ENCODE measurements at regions not wholly inside any gene's neighbourhood (a gene's known extent, or its start where the extent isn't known, plus 50 kb on each side); places are given as distances from the start of the nearest gene placed in this dataset.

- TF ChIP-seq, protein P1, sequence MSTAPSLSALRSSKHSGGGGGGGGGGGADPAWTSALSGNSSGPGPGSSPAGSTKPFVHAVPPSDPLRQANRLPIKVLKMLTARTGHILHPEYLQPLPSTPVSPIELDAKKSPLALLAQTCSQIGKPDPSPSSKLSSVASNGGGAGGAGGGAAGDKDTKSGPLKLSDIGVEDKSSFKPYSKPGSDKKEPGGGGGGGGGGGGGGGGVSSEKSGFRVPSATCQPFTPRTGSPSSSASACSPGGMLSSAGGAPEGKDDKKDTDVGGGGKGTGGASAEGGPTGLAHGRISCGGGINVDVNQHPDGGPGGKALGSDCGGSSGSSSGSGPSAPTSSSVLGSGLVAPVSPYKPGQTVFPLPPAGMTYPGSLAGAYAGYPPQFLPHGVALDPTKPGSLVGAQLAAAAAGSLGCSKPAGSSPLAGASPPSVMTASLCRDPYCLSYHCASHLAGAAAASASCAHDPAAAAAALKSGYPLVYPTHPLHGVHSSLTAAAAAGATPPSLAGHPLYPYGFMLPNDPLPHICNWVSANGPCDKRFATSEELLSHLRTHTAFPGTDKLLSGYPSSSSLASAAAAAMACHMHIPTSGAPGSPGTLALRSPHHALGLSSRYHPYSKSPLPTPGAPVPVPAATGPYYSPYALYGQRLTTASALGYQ (CRISPR knock-in tag; IDR thresholded peaks at IDR 0.05) = peak; percentile 79
- TF ChIP-seq SRF (IDR thresholded peaks at IDR 0.05; ENCODE audit: low read depth, low read length) (0 out of 2 replicates have a peak, but pooled peaks have one; percentile 30), CENPX (CRISPR knock-in tag; IDR thresholded peaks at IDR 0.05) (no peak), JDP2 (CRISPR knock-in tag; IDR thresholded peaks at IDR 0.05; ENCODE audit: borderline replicate concordance) (no peak), ZFP1 (CRISPR knock-in tag; IDR thresholded peaks at IDR 0.05) (peak; percentile 87), HDAC2 (CRISPR knock-in tag; IDR thresholded peaks at IDR 0.05) (peak; percentile 93), JUNB (CRISPR knock-in tag; IDR thresholded peaks at IDR 0.05; ENCODE audit: borderline replicate concordance) (no peak), MYC (CRISPR knock-in tag; IDR thresholded peaks at IDR 0.05; ENCODE audit: borderline replicate concordance) (no peak), FOXA3 (CRISPR knock-in tag; IDR thresholded peaks at IDR 0.05) (peak; percentile 94), FIP1L1 (IDR thresholded peaks at IDR 0.05; ENCODE audit: borderline replicate concordance, insufficient read depth, low read depth, low read length) (no peak), ZNF7 (CRISPR knock-in tag; IDR thresholded peaks at IDR 0.05) (no peak), DPF2 (CRISPR knock-in tag; IDR thresholded peaks at IDR 0.05; ENCODE audit: borderline replicate concordance, low read depth) (peak; percentile 94), ZBTB37 (CRISPR knock-in tag; IDR thresholded peaks at IDR 0.05) (no peak), ZNF761 (CRISPR knock-in tag; conservative IDR thresholded peaks at IDR 0.05) (no peak), SKI (IDR thresholded peaks at IDR 0.05; ENCODE audit: partially characterized antibody) (peak; percentile 60), SRY (CRISPR knock-in tag; IDR thresholded peaks at IDR 0.05) (no peak), ZFP36L2 (CRISPR knock-in tag; IDR thresholded peaks at IDR 0.05) (no peak), CEBPB (IDR thresholded peaks at IDR 0.05; ENCODE audit: borderline replicate concordance, low read depth, low read length) (peak; percentile 99), PTBP1 (IDR thresholded peaks at IDR 0.05; ENCODE audit: low read depth, low read length, poor library complexity, severe bottlenecking) (no peak), ISL2 (CRISPR knock-in tag; IDR thresholded peaks at IDR 0.05) (peak; percentile 94), ZNF383 (CRISPR knock-in tag; IDR thresholded peaks at IDR 0.05; ENCODE audit: borderline replicate concordance) (no peak), EP300 (IDR thresholded peaks at IDR 0.05; ENCODE audit: low read depth in 2 of 2, low read length in 2 of 2) (peak in 1 of 2 experiments; percentile 97; a peak in 2 of 4 replicates), EP300 (CRISPR knock-in tag; IDR thresholded peaks at IDR 0.05; ENCODE audit: borderline replicate concordance) (peak; percentile 88)
- TF ChIP-seq, protein P2, sequence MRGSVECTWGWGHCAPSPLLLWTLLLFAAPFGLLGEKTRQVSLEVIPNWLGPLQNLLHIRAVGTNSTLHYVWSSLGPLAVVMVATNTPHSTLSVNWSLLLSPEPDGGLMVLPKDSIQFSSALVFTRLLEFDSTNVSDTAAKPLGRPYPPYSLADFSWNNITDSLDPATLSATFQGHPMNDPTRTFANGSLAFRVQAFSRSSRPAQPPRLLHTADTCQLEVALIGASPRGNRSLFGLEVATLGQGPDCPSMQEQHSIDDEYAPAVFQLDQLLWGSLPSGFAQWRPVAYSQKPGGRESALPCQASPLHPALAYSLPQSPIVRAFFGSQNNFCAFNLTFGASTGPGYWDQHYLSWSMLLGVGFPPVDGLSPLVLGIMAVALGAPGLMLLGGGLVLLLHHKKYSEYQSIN (CRISPR knock-in tag; IDR thresholded peaks at IDR 0.05; ENCODE audit: borderline replicate concordance) = no peak
- TF ChIP-seq, protein P3, sequence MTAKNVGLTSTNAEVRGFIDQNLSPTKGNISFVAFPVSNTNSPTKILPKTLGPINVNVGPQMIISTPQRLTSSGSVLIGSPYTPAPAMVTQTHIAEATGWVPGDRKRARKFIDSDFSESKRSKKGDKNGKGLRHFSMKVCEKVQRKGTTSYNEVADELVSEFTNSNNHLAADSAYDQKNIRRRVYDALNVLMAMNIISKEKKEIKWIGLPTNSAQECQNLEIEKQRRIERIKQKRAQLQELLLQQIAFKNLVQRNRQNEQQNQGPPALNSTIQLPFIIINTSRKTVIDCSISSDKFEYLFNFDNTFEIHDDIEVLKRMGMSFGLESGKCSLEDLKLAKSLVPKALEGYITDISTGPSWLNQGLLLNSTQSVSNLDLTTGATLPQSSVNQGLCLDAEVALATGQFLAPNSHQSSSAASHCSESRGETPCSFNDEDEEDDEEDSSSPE (CRISPR knock-in tag; IDR thresholded peaks at IDR 0.05) = peak; percentile 31; the same call in 1 of the 2 replicates
Measured at GRCh38 chr4:159420162-159421057, 317.5 kb downstream of the RAPGEF2 start (continued).
